SK-N-SH (cell line): ENCODE measurements at regions not wholly inside any gene's neighbourhood (a gene's known extent, or its start where the extent isn't known, plus 50 kb on each side); places are given as distances from the start of the nearest gene placed in this dataset.

Experiments used
- CTCF ChIA-PET: fragments of 300-600, 350-600 bp; formaldehyde crosslinking; extraction: SDS; loops from one replicate; lab custom pipeline; 2021; lab: Yijun Ruan, JAX
- POLR2A ChIA-PET: fragments of 350-600 bp; sonication (Branson Sonifier 250); formaldehyde crosslinking; extraction: SDS; loops from one replicate; lab custom pipeline; 2020; ENCODE audit warnings: antibody characterized with exemption, inconsistent platforms; lab: Yijun Ruan, JAX
- DNase-seq: peaks from one replicate; pipeline ENCODE4 v3.0.0; 2012
- H2AFZ ChIP-seq: fragments of 200-600 bp; sonication (generic); 2 replicates; pipeline ENCODE4 v1.8.1; 2016; ENCODE audit warnings: antibody characterized with exemption, mild to moderate bottlenecking, low read depth
- H3F3A ChIP-seq: fragments of 200-600 bp; sonication (generic); replicated peaks from 2 replicates; pipeline ENCODE3; 2016; ENCODE audit warnings: antibody characterized with exemption, mild to moderate bottlenecking; ENCODE audit not compliant: insufficient read depth
- H3K27ac ChIP-seq, 2 experiments: fragments of 200-500 bp in 1 of 2; fragments of 200-600 bp in 1 of 2; sonication (Bioruptor generic) in 1 of 2; sonication (generic), shearing (Covaris generic) in 1 of 2; 2 replicates each; pipeline versions ENCODE4 v1.5.1 to v1.6.1; 2014 to 2016; ENCODE audit warnings: low read depth in 2 of 2, inconsistent platforms in 1 of 2, low read length in 1 of 2, mild to moderate bottlenecking in 1 of 2, mixed read lengths in 1 of 2
- H3K27me3 ChIP-seq: fragments of 200-600 bp; sonication (generic), shearing (Covaris generic); 2 replicates; pipeline ENCODE4 v1.6.1; 2016; ENCODE audit warnings: mixed run types; ENCODE audit not compliant: insufficient read depth
- H3K36me3 ChIP-seq, 2 experiments: fragments of 200-500 bp in 1 of 2; fragments of 200-600 bp in 1 of 2; sonication (Bioruptor generic) in 1 of 2; sonication (generic) in 1 of 2; replicated peaks in 1 of 2; 2 replicates each; pipeline versions ENCODE3 to v1.5.1; 2014 to 2016; ENCODE audit warnings: low read length in 1 of 2, mild to moderate bottlenecking in 1 of 2; ENCODE audit not compliant: insufficient read depth in 2 of 2, control insufficient read depth in 1 of 2
- H3K4me1 ChIP-seq, 2 experiments: fragments of 200-500 bp in 1 of 2; fragments of 200-600 bp in 1 of 2; sonication (Bioruptor generic) in 1 of 2; sonication (generic), shearing (Covaris generic) in 1 of 2; 2 replicates each; pipeline versions ENCODE4 v1.5.1 to v1.6.1; 2014 to 2016; ENCODE audit warnings: low read depth in 1 of 2, low read length in 1 of 2, mixed run types in 1 of 2; ENCODE audit not compliant: insufficient read depth in 2 of 2, control insufficient read depth in 1 of 2
- H3K4me2 ChIP-seq: fragments of 200-600 bp; sonication (generic), shearing (Covaris generic); 2 replicates; pipeline ENCODE4 v1.6.1; 2017; ENCODE audit warnings: mixed run types
- H3K4me3 ChIP-seq, 2 experiments: fragments of 200-500 bp in 1 of 2; fragments of 200-600 bp in 1 of 2; sonication (Bioruptor generic) in 1 of 2; sonication (generic), shearing (Covaris generic) in 1 of 2; 2 replicates each; pipeline versions ENCODE4 v1.5.1 to v1.8.1; 2014 to 2016; ENCODE audit warnings: low read depth in 2 of 2, inconsistent platforms in 1 of 2, low read length in 1 of 2, mild to moderate bottlenecking in 1 of 2, mixed read lengths in 1 of 2, moderate library complexity in 1 of 2
- H3K79me2 ChIP-seq: fragments of 200-600 bp; sonication (generic); 2 replicates; pipeline ENCODE4 v1.8.1; 2017; ENCODE audit warnings: mild to moderate bottlenecking; ENCODE audit not compliant: insufficient read depth
- H3K9ac ChIP-seq: fragments of 200-600 bp; sonication (generic); 2 replicates; pipeline ENCODE4 v1.6.1; 2017; ENCODE audit warnings: mixed run types
- H3K9me2 ChIP-seq: fragments of 200-600 bp; sonication (generic); 2 replicates; pipeline ENCODE4 v1.6.1; 2017; ENCODE audit warnings: mixed run types
- H3K9me3 ChIP-seq: fragments of 200-600 bp; sonication (generic); 2 replicates; pipeline ENCODE4 v1.6.1; 2017; ENCODE audit warnings: mixed run types, mild to moderate bottlenecking, moderate library complexity
- H4K20me1 ChIP-seq: fragments of 200-600 bp; sonication (generic); 2 replicates; pipeline ENCODE4 v1.6.1; 2017; ENCODE audit warnings: mild to moderate bottlenecking, mixed run types; ENCODE audit not compliant: insufficient read depth
- CHD2 ChIP-seq: fragments of 150-350 bp; IDR thresholded peaks from 2 replicates; pipeline ENCODE4 v1.6.1; 2018; ENCODE audit warnings: low read length; ENCODE audit not compliant: partially characterized antibody
- ELF1 ChIP-seq: IDR thresholded peaks from 2 replicates; pipeline ENCODE4 v1.4.0; 2012
- GABPA ChIP-seq: IDR thresholded peaks from 2 replicates; pipeline ENCODE4 v1.4.0; 2012; ENCODE audit warnings: low read depth, mild to moderate bottlenecking
- GATA2 ChIP-seq: sonication (generic); formaldehyde crosslinking; IDR thresholded peaks from 2 replicates; pipeline ENCODE4 v1.5.0; 2020; ENCODE audit warnings: mild to moderate bottlenecking, missing genetic modification reagents
- MAX ChIP-seq: IDR thresholded peaks from 2 replicates; pipeline ENCODE4 v1.4.0; 2012; ENCODE audit warnings: low read depth
- POLR2AphosphoS5 ChIP-seq: IDR thresholded peaks from 2 replicates; pipeline ENCODE4 v1.6.1; 2012; ENCODE audit warnings: low read depth, low read length
- RCOR1 ChIP-seq: fragments of 150-350 bp; IDR thresholded peaks from 2 replicates; pipeline ENCODE4 v1.6.1; 2017; ENCODE audit warnings: antibody characterized with exemption, low read length
- REST ChIP-seq: IDR thresholded peaks from 2 replicates; pipeline ENCODE4 v1.6.1; 2012; ENCODE audit warnings: mild to moderate bottlenecking, low read depth, low read length, moderate library complexity
- RFX5 ChIP-seq: IDR thresholded peaks from 2 replicates; pipeline ENCODE4 v1.6.1; 2012; ENCODE audit warnings: mild to moderate bottlenecking, improper control_type of control experiment, low read length
- TEAD4 ChIP-seq: IDR thresholded peaks from 2 replicates; pipeline ENCODE4 v1.4.0; 2012; ENCODE audit warnings: mild to moderate bottlenecking, borderline replicate concordance; ENCODE audit not compliant: insufficient read depth
- USF1 ChIP-seq: IDR thresholded peaks from 2 replicates; pipeline ENCODE4 v1.4.0; 2012; ENCODE audit warnings: low read depth, borderline replicate concordance
- USF2 ChIP-seq: fragments of 150-350 bp; IDR thresholded peaks from 2 replicates; pipeline ENCODE4 v1.6.1; 2017; ENCODE audit warnings: antibody characterized with exemption, low read length, low read depth, borderline replicate concordance
- YY1 ChIP-seq: IDR thresholded peaks from 2 replicates; pipeline ENCODE4 v1.4.0; 2012; ENCODE audit warnings: low read depth, mild to moderate bottlenecking
- ZBTB33 ChIP-seq: IDR thresholded peaks from 2 replicates; pipeline ENCODE4 v1.4.0; 2012; ENCODE audit warnings: low read depth, borderline replicate concordance
- WGBS: methylation state at CpG from one replicate; pipeline ENCODE4 v1.1.6; 2017; ENCODE audit warnings: low lambda C conversion rate; 5-methylcytosine and 5-hydroxymethylcytosine counted together

GRCh38 chr3:59138966-59139365 lies 89.1 kb upstream of the CFAP20DC start:
- Histone ChIP-seq H3K27me3 (no peaks in the 10 kb centered on the region), H2AFZ (no peak overlapping the region), H3K9me3 (no peaks in the 10 kb centered on the region), H3K4me1 (peaks cover 2 to 14% of the 10 kb centered on the region in 2 experiments; a peak in 3 of 4 replicates), H3K9ac (no peak overlapping the region), H3F3A (peaks cover 8% of the 10 kb centered on the region), H3K27ac (no peak overlapping the region), H3K36me3 (no peaks in the 10 kb centered on the region), H3K4me2 (no peak overlapping the region), H3K79me2 (no peaks in the 10 kb centered on the region), H4K20me1 (no peaks in the 10 kb centered on the region), H3K9me2 (no peaks in the 10 kb centered on the region), H3K4me3 (no peak overlapping the region)
- POLR2A ChIA-PET = no interaction called here
- WGBS = 93% methylated on average over 7 of the region's 7 CpGs
- DNase-seq = no peak
- CTCF ChIA-PET = interaction anchor here (1.0 kb wide), 1 partner anchor 13 kb away, joined by 3 read pairs; no protein-coding TSS in a partner anchor
- TF ChIP-seq MAX (no peak), TEAD4 (no peak), USF1 (no peak)

GRCh38 chr3:59137415-59137814 lies 87.6 kb upstream of the CFAP20DC start:
- H3K4me3 ChIP-seq = no peak overlapping the region
- no peak overlapping the region for H3K4me2 ChIP-seq
- H3K9me2 ChIP-seq = no peaks in the 10 kb centered on the region
- WGBS = 98% methylated on average over 1 of the region's 1 CpG
- H3K79me2 ChIP-seq = no peaks in the 10 kb centered on the region
- H3K27ac ChIP-seq = no peak overlapping the region
- peaks cover 4 to 14% of the 10 kb centered on the region in 2 experiments; a peak in 3 of 4 replicates for H3K4me1 ChIP-seq
- no peaks in the 10 kb centered on the region for H3K36me3 ChIP-seq
- no peaks in the 10 kb centered on the region for H3K9me3 ChIP-seq
- ChIA-PET CTCF (interaction anchor here (0.6 kb wide), 1 partner anchor 15 kb away, joined by 3 read pairs; no protein-coding TSS in a partner anchor), POLR2A (no interaction called here)
- H3F3A ChIP-seq = peaks cover 14% of the 10 kb centered on the region
- no peak for DNase-seq
- TF ChIP-seq RFX5 (no peak), POLR2AphosphoS5 (no peak), USF1 (no peak), ZBTB33 (no peak), GABPA (no peak), CHD2 (no peak), YY1 (no peak), ELF1 (no peak), USF2 (no peak), REST (no peak), GATA2 (CRISPR knock-in tag) (no peak), RCOR1 (no peak)
- no peak overlapping the region for H3K9ac ChIP-seq
- H3K27me3 ChIP-seq = no peaks in the 10 kb centered on the region
- H4K20me1 ChIP-seq = no peaks in the 10 kb centered on the region
- H2AFZ ChIP-seq = no peak overlapping the region
